IMR-90 (cell line): ENCODE measurements at regions not wholly inside any gene's neighbourhood (a gene's known extent, or its start where the extent isn't known, plus 50 kb on each side); places are given as distances from the start of the nearest gene placed in this dataset.
A peak's percentile ranks its signal among the peaks of the same experiment; 100 is the strongest.

Experiments
- ATAC-seq: fragments of 200-7000 bp; cut with Tn5 transposase; 2 replicates; pipeline ENCODE4 v1.9.1; 2020; ENCODE audit warnings: low read depth, mild to moderate bottlenecking, moderate library complexity
- BruUV-seq: library from RNA; stranded (reverse); fragments of 400-500 nt; replicated peaks from 2 replicates; lab custom pipeline; 2021; lab: Mats Ljungman, UMichigan
- CTCF ChIA-PET: fragments of 300-600 bp; formaldehyde crosslinking; extraction: SDS; loops from one replicate; lab custom pipeline; 2021; ENCODE audit warnings: antibody characterized with exemption; lab: Yijun Ruan, JAX
- POLR2A ChIA-PET: fragments of 300-600 bp; sonication (Branson Sonifier 250); formaldehyde crosslinking; loops from one replicate; lab custom pipeline; 2022; ENCODE audit warnings: antibody characterized with exemption; ENCODE audit not compliant: unreplicated experiment; lab: Charles Lee
- DNase-seq: peaks from one replicate; pipeline ENCODE4 v3.0.0; 2013
- H2AFZ ChIP-seq: replicated peaks from 2 replicates; pipeline ENCODE3; 2013; ENCODE audit warnings: low read length, mild to moderate bottlenecking; ENCODE audit not compliant: poor library complexity
- H2AK5ac ChIP-seq: 2 replicates; pipeline ENCODE4 v1.6.1; 2013; ENCODE audit warnings: low read depth, low read length, inconsistent platforms
- H2AK9ac ChIP-seq: replicated peaks from 2 replicates; pipeline ENCODE3; 2013; ENCODE audit warnings: mild to moderate bottlenecking, low read depth, low read length, moderate library complexity; ENCODE audit not compliant: poor library complexity
- H2BK120ac ChIP-seq: 2 replicates; pipeline ENCODE4 v1.6.1; 2013; ENCODE audit warnings: low read depth, low read length, inconsistent platforms
- H2BK15ac ChIP-seq: 3 replicates; pipeline ENCODE4 v1.6.1; 2013; ENCODE audit warnings: low read depth, low read length, inconsistent platforms
- H2BK20ac ChIP-seq: 2 replicates; pipeline ENCODE4 v1.6.1; 2013; ENCODE audit warnings: low read depth, mild to moderate bottlenecking, inconsistent platforms, low read length, moderate library complexity
- H2BK5ac ChIP-seq: 2 replicates; pipeline ENCODE4 v1.6.1; 2013; ENCODE audit warnings: mild to moderate bottlenecking, low read depth, low read length, inconsistent platforms; ENCODE audit not compliant: poor library complexity, severe bottlenecking
- H3K14ac ChIP-seq: replicated peaks from 2 replicates; pipeline ENCODE4 v1.6.1; 2013; ENCODE audit warnings: low read depth, low read length, inconsistent platforms
- H3K18ac ChIP-seq: 2 replicates; pipeline ENCODE4 v1.6.1; 2013; ENCODE audit warnings: low read depth, low read length, control low read depth
- H3K23ac ChIP-seq: 2 replicates; pipeline ENCODE4 v1.6.1; 2013; ENCODE audit warnings: low read depth, low read length, inconsistent platforms
- H3K27ac ChIP-seq: 2 replicates; pipeline ENCODE4 v1.5.1; 2013; ENCODE audit warnings: mild to moderate bottlenecking, control low read depth, low read length; ENCODE audit not compliant: insufficient read depth
- H3K27me3 ChIP-seq: 2 replicates; pipeline ENCODE4 v1.6.1; 2013; ENCODE audit warnings: low read length; ENCODE audit not compliant: control insufficient read depth, insufficient read depth
- H3K36me3 ChIP-seq: 2 replicates; pipeline ENCODE4 v1.6.1; 2013; ENCODE audit warnings: low read length, mixed read lengths; ENCODE audit not compliant: control insufficient read depth, insufficient read depth
- H3K4ac ChIP-seq: 2 replicates; pipeline ENCODE4 v1.6.1; 2013; ENCODE audit warnings: low read depth, low read length, inconsistent platforms
- H3K4me1 ChIP-seq: 2 replicates; pipeline ENCODE4 v1.6.1; 2013; ENCODE audit warnings: low read length, mixed read lengths; ENCODE audit not compliant: control insufficient read depth, insufficient read depth
- H3K4me2 ChIP-seq: 2 replicates; pipeline ENCODE4 v1.6.1; 2013; ENCODE audit warnings: low read depth, mild to moderate bottlenecking, control low read depth, low read length, moderate library complexity
- H3K4me3 ChIP-seq: 2 replicates; pipeline ENCODE4 v1.5.1; 2013; ENCODE audit warnings: low read depth, mild to moderate bottlenecking, control low read depth, low read length, moderate library complexity; ENCODE audit not compliant: insufficient read depth
- H3K56ac ChIP-seq: 2 replicates; pipeline ENCODE4 v1.6.1; 2013; ENCODE audit warnings: low read length, inconsistent platforms; ENCODE audit not compliant: insufficient read depth; ENCODE audit errors: extremely low read depth
- H3K79me1 ChIP-seq, 2 experiments: 2 replicates each; pipeline ENCODE4 v1.6.1; 2013; ENCODE audit warnings: low read length in 2 of 2, inconsistent platforms in 1 of 2, low read depth in 1 of 2
- H3K9ac ChIP-seq: 2 replicates; pipeline ENCODE4 v1.6.1; 2013; ENCODE audit warnings: low read depth, low read length, control low read depth
- H3K9me1 ChIP-seq: 2 replicates; pipeline ENCODE4 v1.6.1; 2013; ENCODE audit warnings: low read length, inconsistent platforms; ENCODE audit not compliant: insufficient read depth
- H3K9me3 ChIP-seq: 2 replicates; pipeline ENCODE4 v1.6.1; 2013; ENCODE audit warnings: low read length; ENCODE audit not compliant: control insufficient read depth, insufficient read depth
- H4K20me1 ChIP-seq: 2 replicates; pipeline ENCODE4 v1.6.1; 2013; ENCODE audit warnings: low read length, inconsistent platforms; ENCODE audit not compliant: insufficient read depth
- H4K5ac ChIP-seq: 2 replicates; pipeline ENCODE4 v1.6.1; 2013; ENCODE audit warnings: mild to moderate bottlenecking, low read depth, low read length, control low read depth
- H4K8ac ChIP-seq, 2 experiments: 2 replicates each; pipeline ENCODE4 v1.6.1; 2013; ENCODE audit warnings: low read depth in 2 of 2, low read length in 2 of 2, control low read depth in 1 of 2, inconsistent platforms in 1 of 2
- H4K91ac ChIP-seq: 2 replicates; pipeline ENCODE4 v1.6.1; 2013; ENCODE audit warnings: low read depth, low read length, inconsistent platforms; ENCODE audit not compliant: insufficient read depth
- CEBPB ChIP-seq: IDR thresholded peaks from 2 replicates; pipeline ENCODE4 v1.6.1; 2012; ENCODE audit warnings: low read depth, low read length, improper control_type of control experiment
- CHD1 ChIP-seq: IDR thresholded peaks from 2 replicates; pipeline ENCODE4 v1.6.1; 2012; ENCODE audit warnings: low read depth, low read length, improper control_type of control experiment
- CTCF ChIP-seq: conservative IDR thresholded peaks from 2 replicates; pipeline ENCODE4 v1.5.1; 2012; ENCODE audit warnings: mild to moderate bottlenecking, low read depth, low read length, improper control_type of control experiment
- NFE2L2 ChIP-seq: fragments of 150-350 bp; IDR thresholded peaks from 2 replicates; pipeline ENCODE4 v1.6.1; 2016; ENCODE audit warnings: low read depth, mild to moderate bottlenecking, low read length
- POLR2A ChIP-seq: IDR thresholded peaks from 2 replicates; pipeline ENCODE4 v1.6.1; 2012; ENCODE audit warnings: mild to moderate bottlenecking, low read depth, low read length
- RAD21 ChIP-seq: IDR thresholded peaks from 2 replicates; pipeline ENCODE4 v1.6.1; 2012; ENCODE audit warnings: low read length, improper control_type of control experiment
- WGBS, 2 experiments: methylation state at CpG; one replicate each; pipeline versions ENCODE4 v1.1.5 to v1.1.7; 2013; ENCODE audit warnings: missing lambda C conversion rate in 2 of 2; ENCODE audit not compliant: insufficient read length in 1 of 2; ENCODE audit errors: extremely low coverage in 2 of 2; 5-methylcytosine and 5-hydroxymethylcytosine counted together
- dilution Hi-C: fragments of 300-500 bp; cut with HindIII; formaldehyde crosslinking; loops from one replicate; pipeline ENCODE4 v1.14.3; 2018; ENCODE audit warnings: low sequenced_read_pairs; ENCODE audit not compliant: unreplicated experiment
- in situ Hi-C: fragments of 300-500 bp; cut with MboI; formaldehyde crosslinking; loops from 3 replicates; pipeline ENCODE4 v1.14.3; 2019; ENCODE audit warnings: low sequenced_read_pairs, inconsistent platforms, mixed read lengths
- intact Hi-C: fragments of 100-400 bp; cut with micrococcal nuclease; formaldehyde crosslinking; loops from 2 replicates; pipeline ENCODE4 v1.10.0; 2022

GRCh38 chr1:93738926-93739325 is 57.3 kb upstream of the BCAR3 start:
- POLR2A ChIA-PET = no interaction called here
- no peak for TF ChIP-seq NFE2L2
- TF ChIP-seq CEBPB = no peak
- no peak for TF ChIP-seq RAD21
- no peak for TF ChIP-seq CTCF
- no peak for TF ChIP-seq POLR2A
- no peak for TF ChIP-seq CHD1
- dilution Hi-C loops (no loop called here), intact Hi-C loops (loop anchor here (1.0 to 5.0 kb wide), 4 partner anchors 57 to 302 kb away; partner anchors contain the start of gene BCAR3), in situ Hi-C loops (no loop called here)
- H3K4me1 ChIP-seq = peaks cover 20% of the 10 kb centered on the region
- H4K20me1 ChIP-seq = no peaks in the 10 kb centered on the region
- ATAC-seq = no peak
- peak overlapping the region; percentile 26 for H2AFZ ChIP-seq
- CTCF ChIA-PET = interaction anchor here (0.7 to 1.7 kb wide), 2 partner anchors 16 to 75 kb away, joined by 3 to 7 read pairs; no protein-coding TSS in a partner anchor
- WGBS, 2 experiments = no CpG with 5 or more reads among the region's 5 CpGs
- H2BK120ac ChIP-seq = peak overlapping the region; percentile 98
- peak overlapping the region; percentile 97 for H3K4ac ChIP-seq
- H3K27ac ChIP-seq = no peak overlapping the region; the same call in 1 of the 2 replicates
- H3K9ac ChIP-seq = no peak overlapping the region
- H3K4me3 ChIP-seq = no peak overlapping the region
- H3K27me3 ChIP-seq = no peaks in the 10 kb centered on the region
- no peak overlapping the region for H3K4me2 ChIP-seq
- peak overlapping the region; percentile 88 to 93 for H4K8ac ChIP-seq
- H3K56ac ChIP-seq = peak overlapping the region; percentile 60
- BruUV-seq = no TSS peak
- H2AK9ac ChIP-seq = peak overlapping the region; percentile 74
- H3K23ac ChIP-seq = peak overlapping the region; percentile 87; the same call in 1 of the 2 replicates
- peak overlapping the region; percentile 65; the same call in 1 of the 2 replicates for H3K18ac ChIP-seq
- peak overlapping the region; percentile 3; the same call in 1 of the 2 replicates for H4K5ac ChIP-seq
- peak overlapping the region; percentile 4; the same call in 1 of the 3 replicates for H2BK15ac ChIP-seq
- H2BK5ac ChIP-seq = peak overlapping the region; percentile 92
- H2BK20ac ChIP-seq = peak overlapping the region; percentile 97
- no peaks in the 10 kb centered on the region for H3K36me3 ChIP-seq
- peak overlapping the region; percentile 95 for H4K91ac ChIP-seq
- peaks cover 19% of the 10 kb centered on the region for H3K9me1 ChIP-seq
- H3K14ac ChIP-seq = peak overlapping the region; percentile 94
- peak overlapping the region; percentile 99 for H2AK5ac ChIP-seq
- peaks cover 3% of the 10 kb centered on the region; the same call in 1 of the 2 replicates for H3K9me3 ChIP-seq
- DNase-seq = no peak
- H3K79me1 ChIP-seq = peaks cover 0 to 11% of the 10 kb centered on the region in 2 experiments; a peak in 3 of 4 replicates
